HCT116 (cell line): ENCODE measurements at regions not wholly inside any gene's neighbourhood (a gene's known extent, or its start where the extent isn't known, plus 50 kb on each side); places are given as distances from the start of the nearest gene placed in this dataset.

ENCODE experiments used
- ATAC-seq: fragments of 200-7000 bp; cut with Tn5 transposase; 2 replicates; pipeline ENCODE4 v1.9.1; 2020; ENCODE audit warnings: mild to moderate bottlenecking, moderate library complexity
- BruUV-seq: library from RNA; stranded (reverse); fragments of 400-500 nt; replicated peaks from 2 replicates; lab custom pipeline; 2021; lab: Mats Ljungman, UMichigan
- CTCF ChIA-PET: fragments of 300-600 bp; sonication (Branson Sonifier 250); formaldehyde crosslinking; loops from one replicate; lab custom pipeline; 2021; ENCODE audit warnings: antibody characterized with exemption; lab: Charles Lee
- POLR2A ChIA-PET: fragments of 300-600, 350-600 bp; sonication (Branson Sonifier 250); formaldehyde crosslinking; loops from one replicate; lab custom pipeline; 2021; ENCODE audit warnings: antibody characterized with exemption; lab: Charles Lee
- RAD21 ChIA-PET, 2 experiments: fragments of 300-600 bp; sonication (Branson Sonifier 250); formaldehyde crosslinking; loops; one replicate each; lab custom pipeline; 2023; ENCODE audit warnings: low total read pairs in 2 of 2; ENCODE audit not compliant: uncharacterized antibody in 2 of 2, unreplicated experiment in 2 of 2, low non-redundant PET in 1 of 2; lab: Charles Lee
- DNase-seq: peaks from one replicate; pipeline ENCODE4 v3.0.0-alpha.2; 2010; ENCODE audit warnings: low read depth, low spot score
- H2AFZ ChIP-seq: fragments of 200-600 bp; shearing (Covaris generic), sonication (generic); 2 replicates; pipeline ENCODE4 v1.6.1; 2017; ENCODE audit warnings: low read depth, mixed run types, mixed read lengths, antibody characterized with exemption, low read length; ENCODE audit not compliant: poor library complexity, severe bottlenecking
- H3K27ac ChIP-seq: 2 replicates; pipeline ENCODE4 v1.5.1; 2012; ENCODE audit warnings: low read depth, low read length
- H3K27me3 ChIP-seq: fragments of 200-600 bp; sonication (generic); 2 replicates; pipeline ENCODE4 v1.6.1; 2016; ENCODE audit warnings: mixed run types, low read length, mixed read lengths; ENCODE audit not compliant: insufficient read depth
- H3K36me3 ChIP-seq, 2 experiments: fragments of 200-500 bp in 1 of 2; fragments of 200-600 bp in 1 of 2; sonication (Bioruptor generic) in 1 of 2; sonication (generic) in 1 of 2; 2 replicates each; pipeline versions ENCODE4 v1.5.1 to v1.6.1; 2014 to 2016; ENCODE audit warnings: low read length in 2 of 2, inconsistent platforms in 1 of 2, mixed read lengths in 1 of 2, mixed run types in 1 of 2; ENCODE audit not compliant: insufficient read depth in 2 of 2, control insufficient read depth in 1 of 2
- H3K4me1 ChIP-seq, 2 experiments: fragments of 200-600 bp in 1 of 2; sonication (generic) in 1 of 2; 2 replicates each; pipeline versions ENCODE4 v1.5.1 to v1.6.1; 2012 to 2017; ENCODE audit warnings: low read length in 2 of 2, inconsistent platforms in 1 of 2, mild to moderate bottlenecking in 1 of 2, mixed read lengths in 1 of 2, mixed run types in 1 of 2, moderate library complexity in 1 of 2; ENCODE audit not compliant: insufficient read depth in 2 of 2, control insufficient read depth in 1 of 2
- H3K4me2 ChIP-seq: fragments of 200-600 bp; sonication (generic); 2 replicates; pipeline ENCODE4 v1.6.1; 2017; ENCODE audit warnings: mixed run types, low read length, mixed read lengths
- H3K4me3 ChIP-seq, 2 experiments: fragments of 200-600 bp in 1 of 2; sonication (generic) in 1 of 2; replicated peaks in 1 of 2; 2 replicates each; pipeline ENCODE4 v1.5.1; 2011 to 2016; ENCODE audit warnings: low read length in 2 of 2, control low read depth in 1 of 2, low read depth in 1 of 2, mild to moderate bottlenecking in 1 of 2, mixed read lengths in 1 of 2, mixed run types in 1 of 2
- H3K79me2 ChIP-seq: fragments of 200-600 bp; sonication (generic); 2 replicates; pipeline ENCODE4 v1.6.1; 2017; ENCODE audit warnings: mild to moderate bottlenecking, mixed run types, low read length, moderate library complexity, mixed read lengths; ENCODE audit not compliant: insufficient read depth
- H3K9ac ChIP-seq: fragments of 200-600 bp; sonication (generic); 2 replicates; pipeline ENCODE4 v1.6.1; 2016; ENCODE audit warnings: low read length, mixed read lengths
- H3K9me2 ChIP-seq: fragments of 200-600 bp; sonication (generic), shearing (Covaris generic); 2 replicates; pipeline ENCODE4 v1.6.1; 2017; ENCODE audit warnings: mixed run types, mild to moderate bottlenecking, moderate library complexity; ENCODE audit not compliant: insufficient read depth
- H3K9me3 ChIP-seq, 2 experiments: fragments of 200-500 bp in 1 of 2; fragments of 200-600 bp in 1 of 2; sonication (Bioruptor generic) in 1 of 2; sonication (generic) in 1 of 2; 2 replicates each; pipeline ENCODE4 v1.6.1; 2014 to 2017; ENCODE audit warnings: low read length in 2 of 2, mixed read lengths in 2 of 2, inconsistent platforms in 1 of 2, low read depth in 1 of 2, mild to moderate bottlenecking in 1 of 2, mixed run types in 1 of 2, moderate library complexity in 1 of 2; ENCODE audit not compliant: control insufficient read depth in 1 of 2, insufficient read depth in 1 of 2
- H4K20me1 ChIP-seq: fragments of 200-600 bp; sonication (generic), shearing (Covaris generic); 2 replicates; pipeline ENCODE4 v1.6.1; 2017; ENCODE audit warnings: mixed run types, mild to moderate bottlenecking, moderate library complexity; ENCODE audit not compliant: insufficient read depth
- ATF3 ChIP-seq: IDR thresholded peaks from 2 replicates; pipeline ENCODE4 v1.6.1; 2012
- EGR1 ChIP-seq: IDR thresholded peaks from 2 replicates; pipeline ENCODE4 v1.6.1; 2012; ENCODE audit warnings: low read depth
- ELF1 ChIP-seq: IDR thresholded peaks from 2 replicates; pipeline ENCODE4 v1.6.1; 2012; ENCODE audit warnings: low read depth, borderline replicate concordance
- EZH2phosphoT487 ChIP-seq: fragments of 200-600 bp; IDR thresholded peaks from 2 replicates; pipeline ENCODE4 v1.6.1; 2018; ENCODE audit warnings: antibody characterized with exemption, borderline replicate concordance
- POLR2AphosphoS5 ChIP-seq: IDR thresholded peaks from 2 replicates; pipeline ENCODE4 v1.6.1; 2011; ENCODE audit warnings: mild to moderate bottlenecking, low read depth, low read length, moderate library complexity
- SIN3A ChIP-seq: IDR thresholded peaks from 2 replicates; pipeline ENCODE4 v1.6.1; 2012; ENCODE audit warnings: low read depth
- SP1 ChIP-seq: IDR thresholded peaks from 2 replicates; pipeline ENCODE4 v1.6.1; 2012; ENCODE audit warnings: low read depth
- SRF ChIP-seq: IDR thresholded peaks from 2 replicates; pipeline ENCODE4 v1.6.1; 2012; ENCODE audit warnings: low read depth
- TCF7L2 ChIP-seq: IDR thresholded peaks from 2 replicates; pipeline ENCODE4 v1.7.0; 2011; ENCODE audit warnings: borderline replicate concordance, inconsistent platforms; ENCODE audit not compliant: insufficient read depth, insufficient read length; ENCODE audit errors: extremely low read depth
- YY1 ChIP-seq: IDR thresholded peaks from 2 replicates; pipeline ENCODE4 v1.6.1; 2011; ENCODE audit warnings: low read length, low read depth, moderate library complexity, mild to moderate bottlenecking; ENCODE audit not compliant: insufficient replicate concordance; ENCODE audit errors: extremely low read depth
- ZFX ChIP-seq: fragments of 450-650 bp; IDR thresholded peaks from 2 replicates; pipeline ENCODE4 v1.6.1; 2017
- intact Hi-C: fragments of 100-400 bp; cut with micrococcal nuclease; formaldehyde crosslinking; loops from 2 replicates; pipeline ENCODE4 v1.10.0; 2022
- TF ChIP-seq, protein P1 (sequence below): IDR thresholded peaks from 2 replicates; pipeline ENCODE4 v1.6.1; 2011; ENCODE audit warnings: mild to moderate bottlenecking, low read length, moderate library complexity; ENCODE audit not compliant: insufficient replicate concordance; ENCODE audit errors: extremely low read depth
- TF ChIP-seq, protein P2 (sequence below): IDR thresholded peaks from 2 replicates; pipeline ENCODE4 v1.6.1; 2012; ENCODE audit warnings: low read depth
- TF ChIP-seq, protein P3 (sequence below), 3 experiments: fragments of 200-600 bp in 1 of 3; sonication (generic) in 1 of 3; IDR thresholded peaks in 2 of 3; conservative IDR thresholded peaks in 1 of 3; 2 replicates each; pipeline ENCODE4 v1.5.1; 2012 to 2017; ENCODE audit warnings: low read depth in 2 of 3, low read length in 2 of 3, antibody characterized with exemption in 1 of 3, borderline replicate concordance in 1 of 3, control low read depth in 1 of 3, mild to moderate bottlenecking in 1 of 3, mixed read lengths in 1 of 3, mixed run types in 1 of 3, moderate library complexity in 1 of 3; ENCODE audit not compliant: insufficient read depth in 1 of 3

DNA sequence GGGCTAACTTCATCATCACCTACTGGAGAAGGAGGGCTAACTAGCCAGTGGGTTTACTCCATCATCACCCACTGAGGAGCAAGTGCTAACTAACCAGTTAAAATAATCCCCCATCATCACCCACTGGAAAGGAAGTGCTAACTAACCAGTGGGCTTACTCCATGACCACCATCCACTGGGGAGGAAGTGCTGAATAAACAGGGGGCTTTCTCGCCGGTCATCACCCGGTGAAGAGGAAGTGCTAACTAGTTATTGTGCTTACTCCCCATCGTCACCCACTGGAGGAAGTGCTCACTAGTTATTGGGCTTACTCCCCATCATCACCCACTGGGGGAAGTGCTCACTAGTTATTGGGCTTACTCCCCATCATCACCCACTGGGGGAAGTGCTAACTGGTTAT lies 124.4 kb upstream of the SALL3 start:
- peaks cover 0 to 12% of the 10 kb centered on the region in 2 experiments; a peak in 1 of 4 replicates for H3K4me1 ChIP-seq
- ChIA-PET CTCF (no interaction called here), RAD21 (no interaction called here), POLR2A (no interaction called here)
- DNase-seq (no peak), ATAC-seq (no peak)
- H3K4me2 ChIP-seq = no peak overlapping the region
- no peaks in the 10 kb centered on the region for H3K9me2 ChIP-seq
- H3K27ac ChIP-seq = no peak overlapping the region
- intact Hi-C loops = no loop called here
- peaks cover 0 to 3% of the 10 kb centered on the region in 2 experiments; a peak in 2 of 4 replicates for H3K9me3 ChIP-seq
- H3K36me3 ChIP-seq = no peaks in the 10 kb centered on the region
- H3K9ac ChIP-seq = no peak overlapping the region
- H3K4me3 ChIP-seq = no peak overlapping the region
- BruUV-seq = no TSS peak
- H4K20me1 ChIP-seq = no peaks in the 10 kb centered on the region
- no peaks in the 10 kb centered on the region for H3K79me2 ChIP-seq
- H2AFZ ChIP-seq = no peak overlapping the region
- no peaks in the 10 kb centered on the region for H3K27me3 ChIP-seq
- TF ChIP-seq SIN3A (no peak), SP1 (no peak), EGR1 (no peak), POLR2AphosphoS5 (no peak), ELF1 (no peak), ATF3 (no peak), SRF (no peak), ZFX (no peak), TCF7L2 (no peak), YY1 (no peak), EZH2phosphoT487 (no peak)
- TF ChIP-seq, protein P1, sequence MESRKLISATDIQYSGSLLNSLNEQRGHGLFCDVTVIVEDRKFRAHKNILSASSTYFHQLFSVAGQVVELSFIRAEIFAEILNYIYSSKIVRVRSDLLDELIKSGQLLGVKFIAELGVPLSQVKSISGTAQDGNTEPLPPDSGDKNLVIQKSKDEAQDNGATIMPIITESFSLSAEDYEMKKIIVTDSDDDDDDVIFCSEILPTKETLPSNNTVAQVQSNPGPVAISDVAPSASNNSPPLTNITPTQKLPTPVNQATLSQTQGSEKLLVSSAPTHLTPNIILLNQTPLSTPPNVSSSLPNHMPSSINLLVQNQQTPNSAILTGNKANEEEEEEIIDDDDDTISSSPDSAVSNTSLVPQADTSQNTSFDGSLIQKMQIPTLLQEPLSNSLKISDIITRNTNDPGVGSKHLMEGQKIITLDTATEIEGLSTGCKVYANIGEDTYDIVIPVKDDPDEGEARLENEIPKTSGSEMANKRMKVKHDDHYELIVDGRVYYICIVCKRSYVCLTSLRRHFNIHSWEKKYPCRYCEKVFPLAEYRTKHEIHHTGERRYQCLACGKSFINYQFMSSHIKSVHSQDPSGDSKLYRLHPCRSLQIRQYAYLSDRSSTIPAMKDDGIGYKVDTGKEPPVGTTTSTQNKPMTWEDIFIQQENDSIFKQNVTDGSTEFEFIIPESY = no peak
- TF ChIP-seq, protein P2, sequence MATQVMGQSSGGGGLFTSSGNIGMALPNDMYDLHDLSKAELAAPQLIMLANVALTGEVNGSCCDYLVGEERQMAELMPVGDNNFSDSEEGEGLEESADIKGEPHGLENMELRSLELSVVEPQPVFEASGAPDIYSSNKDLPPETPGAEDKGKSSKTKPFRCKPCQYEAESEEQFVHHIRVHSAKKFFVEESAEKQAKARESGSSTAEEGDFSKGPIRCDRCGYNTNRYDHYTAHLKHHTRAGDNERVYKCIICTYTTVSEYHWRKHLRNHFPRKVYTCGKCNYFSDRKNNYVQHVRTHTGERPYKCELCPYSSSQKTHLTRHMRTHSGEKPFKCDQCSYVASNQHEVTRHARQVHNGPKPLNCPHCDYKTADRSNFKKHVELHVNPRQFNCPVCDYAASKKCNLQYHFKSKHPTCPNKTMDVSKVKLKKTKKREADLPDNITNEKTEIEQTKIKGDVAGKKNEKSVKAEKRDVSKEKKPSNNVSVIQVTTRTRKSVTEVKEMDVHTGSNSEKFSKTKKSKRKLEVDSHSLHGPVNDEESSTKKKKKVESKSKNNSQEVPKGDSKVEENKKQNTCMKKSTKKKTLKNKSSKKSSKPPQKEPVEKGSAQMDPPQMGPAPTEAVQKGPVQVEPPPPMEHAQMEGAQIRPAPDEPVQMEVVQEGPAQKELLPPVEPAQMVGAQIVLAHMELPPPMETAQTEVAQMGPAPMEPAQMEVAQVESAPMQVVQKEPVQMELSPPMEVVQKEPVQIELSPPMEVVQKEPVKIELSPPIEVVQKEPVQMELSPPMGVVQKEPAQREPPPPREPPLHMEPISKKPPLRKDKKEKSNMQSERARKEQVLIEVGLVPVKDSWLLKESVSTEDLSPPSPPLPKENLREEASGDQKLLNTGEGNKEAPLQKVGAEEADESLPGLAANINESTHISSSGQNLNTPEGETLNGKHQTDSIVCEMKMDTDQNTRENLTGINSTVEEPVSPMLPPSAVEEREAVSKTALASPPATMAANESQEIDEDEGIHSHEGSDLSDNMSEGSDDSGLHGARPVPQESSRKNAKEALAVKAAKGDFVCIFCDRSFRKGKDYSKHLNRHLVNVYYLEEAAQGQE = no peak
- TF ChIP-seq, protein P3, sequence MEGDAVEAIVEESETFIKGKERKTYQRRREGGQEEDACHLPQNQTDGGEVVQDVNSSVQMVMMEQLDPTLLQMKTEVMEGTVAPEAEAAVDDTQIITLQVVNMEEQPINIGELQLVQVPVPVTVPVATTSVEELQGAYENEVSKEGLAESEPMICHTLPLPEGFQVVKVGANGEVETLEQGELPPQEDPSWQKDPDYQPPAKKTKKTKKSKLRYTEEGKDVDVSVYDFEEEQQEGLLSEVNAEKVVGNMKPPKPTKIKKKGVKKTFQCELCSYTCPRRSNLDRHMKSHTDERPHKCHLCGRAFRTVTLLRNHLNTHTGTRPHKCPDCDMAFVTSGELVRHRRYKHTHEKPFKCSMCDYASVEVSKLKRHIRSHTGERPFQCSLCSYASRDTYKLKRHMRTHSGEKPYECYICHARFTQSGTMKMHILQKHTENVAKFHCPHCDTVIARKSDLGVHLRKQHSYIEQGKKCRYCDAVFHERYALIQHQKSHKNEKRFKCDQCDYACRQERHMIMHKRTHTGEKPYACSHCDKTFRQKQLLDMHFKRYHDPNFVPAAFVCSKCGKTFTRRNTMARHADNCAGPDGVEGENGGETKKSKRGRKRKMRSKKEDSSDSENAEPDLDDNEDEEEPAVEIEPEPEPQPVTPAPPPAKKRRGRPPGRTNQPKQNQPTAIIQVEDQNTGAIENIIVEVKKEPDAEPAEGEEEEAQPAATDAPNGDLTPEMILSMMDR (IDR thresholded peaks at IDR 0.05 in 2 of 3, conservative IDR thresholded peaks at IDR 0.05 in 1 of 3; ENCODE audit: borderline replicate concordance in 1 of 3, insufficient read depth in 1 of 3, low read depth in 2 of 3, low read length in 2 of 3) = no peak
